OCI-LY7 (cell line): ENCODE measurements at regions not wholly inside any gene's neighbourhood (a gene's known extent, or its start where the extent isn't known, plus 50 kb on each side); places are given as distances from the start of the nearest gene placed in this dataset.

Source experiments
- EZH2phosphoT487 ChIP-seq: fragments of 200-600 bp; sonication (generic); IDR thresholded peaks from 2 replicates; pipeline ENCODE4 v1.6.1; 2018; ENCODE audit warnings: low read depth, borderline replicate concordance, mild to moderate bottlenecking, mixed run types, antibody characterized with exemption, low read length, moderate library complexity, mixed read lengths
- TF ChIP-seq, protein P1 (sequence below): fragments of 200-600 bp; sonication (generic); conservative IDR thresholded peaks from 2 replicates; pipeline ENCODE4 v1.5.1; 2014; ENCODE audit warnings: mild to moderate bottlenecking, antibody characterized with exemption, low read length, moderate library complexity, mixed read lengths

DNA sequence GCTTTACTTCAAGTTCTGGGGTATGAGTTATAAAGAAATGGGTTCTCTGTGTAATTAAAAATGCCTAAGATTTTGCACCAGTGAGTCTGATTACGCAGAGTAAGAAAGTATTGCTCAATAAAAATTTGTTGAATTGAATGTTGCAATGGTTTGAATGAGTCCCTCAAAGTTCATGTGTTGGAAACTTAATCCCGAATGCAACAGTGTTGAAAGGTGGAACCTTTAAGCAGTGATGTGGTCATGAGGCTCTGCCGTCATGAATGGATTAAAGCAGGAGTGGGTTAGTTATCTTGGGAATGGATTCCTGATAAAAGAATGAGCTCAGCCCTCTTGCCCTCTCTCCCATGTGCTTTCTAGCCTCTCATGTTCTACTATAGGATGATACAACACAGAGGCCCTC, 52.6 kb upstream of the SESN3 start:
- TF ChIP-seq, protein P1, sequence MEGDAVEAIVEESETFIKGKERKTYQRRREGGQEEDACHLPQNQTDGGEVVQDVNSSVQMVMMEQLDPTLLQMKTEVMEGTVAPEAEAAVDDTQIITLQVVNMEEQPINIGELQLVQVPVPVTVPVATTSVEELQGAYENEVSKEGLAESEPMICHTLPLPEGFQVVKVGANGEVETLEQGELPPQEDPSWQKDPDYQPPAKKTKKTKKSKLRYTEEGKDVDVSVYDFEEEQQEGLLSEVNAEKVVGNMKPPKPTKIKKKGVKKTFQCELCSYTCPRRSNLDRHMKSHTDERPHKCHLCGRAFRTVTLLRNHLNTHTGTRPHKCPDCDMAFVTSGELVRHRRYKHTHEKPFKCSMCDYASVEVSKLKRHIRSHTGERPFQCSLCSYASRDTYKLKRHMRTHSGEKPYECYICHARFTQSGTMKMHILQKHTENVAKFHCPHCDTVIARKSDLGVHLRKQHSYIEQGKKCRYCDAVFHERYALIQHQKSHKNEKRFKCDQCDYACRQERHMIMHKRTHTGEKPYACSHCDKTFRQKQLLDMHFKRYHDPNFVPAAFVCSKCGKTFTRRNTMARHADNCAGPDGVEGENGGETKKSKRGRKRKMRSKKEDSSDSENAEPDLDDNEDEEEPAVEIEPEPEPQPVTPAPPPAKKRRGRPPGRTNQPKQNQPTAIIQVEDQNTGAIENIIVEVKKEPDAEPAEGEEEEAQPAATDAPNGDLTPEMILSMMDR = no peak
- no peak for TF ChIP-seq EZH2phosphoT487
